WTC11 (cell line): ENCODE measurements at regions not wholly inside any gene's neighbourhood (a gene's known extent, or its start where the extent isn't known, plus 50 kb on each side); places are given as distances from the start of the nearest gene placed in this dataset.

Source experiments
- ATAC-seq: fragments of 200-7000 bp; cut with Tn5 transposase; 2 replicates; pipeline ENCODE4 v1.10.0; 2021; ENCODE audit warnings: mild to moderate bottlenecking, moderate library complexity
- CTCF ChIA-PET: fragments of 300-600 bp; sonication (Branson Sonifier 250); formaldehyde crosslinking; loops from one replicate; lab custom pipeline; 2021; ENCODE audit warnings: antibody characterized with exemption; lab: Charles Lee
- POLR2A ChIA-PET: fragments of 350-600 bp; sonication (Branson Sonifier 250); formaldehyde crosslinking; loops from one replicate; lab custom pipeline; 2021; ENCODE audit warnings: antibody characterized with exemption; lab: Charles Lee
- DNase-seq: peaks from one replicate; pipeline ENCODE4 v3.0.0; 2021; ENCODE audit warnings: low spot score
- H3K27ac Mint-ChIP-seq: 2 replicates; pipeline ENCODE4 v1.8.0; 2021; ENCODE audit warnings: mixed read lengths
- H3K27me3 Mint-ChIP-seq: 2 replicates; pipeline ENCODE4 v1.8.0; 2021; ENCODE audit warnings: low read depth, mild to moderate bottlenecking, moderate library complexity, mixed read lengths
- H3K36me3 Mint-ChIP-seq: 2 replicates; pipeline ENCODE4 v1.8.0; 2021; ENCODE audit warnings: mixed read lengths
- H3K4me1 Mint-ChIP-seq: 2 replicates; pipeline ENCODE4 v1.8.0; 2022; ENCODE audit warnings: mixed read lengths
- H3K4me3 Mint-ChIP-seq: 2 replicates; pipeline ENCODE4 v1.8.0; 2021; ENCODE audit warnings: mild to moderate bottlenecking, moderate library complexity, mixed read lengths
- H3K9me3 Mint-ChIP-seq: 2 replicates; pipeline ENCODE4 v1.8.0; 2021; ENCODE audit warnings: mixed read lengths
- FOXP1 ChIP-seq: sonication (generic); formaldehyde crosslinking; IDR thresholded peaks from 2 replicates; pipeline ENCODE4 v1.8.0; 2022; ENCODE audit warnings: missing genetic modification reagents, mild to moderate bottlenecking, moderate library complexity, borderline replicate concordance
- GRHL2 ChIP-seq: fragments of 250-450 bp; sonication (Bioruptor Pico); IDR thresholded peaks from 2 replicates; pipeline ENCODE4 v1.8.0; 2022; ENCODE audit warnings: mild to moderate bottlenecking, moderate library complexity; ENCODE audit not compliant: insufficient replicate concordance, severe bottlenecking
- HMGA2 ChIP-seq: fragments of 250-450 bp; sonication (Bioruptor Pico); IDR thresholded peaks from 2 replicates; pipeline ENCODE4 v1.4.0; 2021; ENCODE audit warnings: mild to moderate bottlenecking, moderate library complexity
- IRF2 ChIP-seq: sonication (generic); formaldehyde crosslinking; IDR thresholded peaks from 2 replicates; pipeline ENCODE4 v1.8.0; 2022; ENCODE audit warnings: low read depth, missing genetic modification reagents, borderline replicate concordance
- JUN ChIP-seq: sonication (generic); formaldehyde crosslinking; IDR thresholded peaks from 2 replicates; pipeline ENCODE4 v1.8.0; 2023; ENCODE audit warnings: mild to moderate bottlenecking, missing genetic modification reagents
- NR3C1 ChIP-seq: sonication (generic); formaldehyde crosslinking; conservative IDR thresholded peaks from 2 replicates; pipeline ENCODE4 v1.8.1; 2023; ENCODE audit warnings: low read depth, mild to moderate bottlenecking, missing genetic modification reagents
- OVOL2 ChIP-seq: fragments of 250-450 bp; sonication (Bioruptor Pico); IDR thresholded peaks from 2 replicates; pipeline ENCODE4 v1.9.0; 2021; ENCODE audit warnings: mild to moderate bottlenecking, borderline replicate concordance
- RELA ChIP-seq: sonication (generic); formaldehyde crosslinking; IDR thresholded peaks from 2 replicates; pipeline ENCODE4 v1.8.1; 2022; ENCODE audit warnings: missing genetic modification reagents, mild to moderate bottlenecking, borderline replicate concordance
- SMAD4 ChIP-seq: sonication (generic); formaldehyde crosslinking; IDR thresholded peaks from 2 replicates; pipeline ENCODE4 v1.8.0; 2022; ENCODE audit warnings: mild to moderate bottlenecking, missing genetic modification reagents
- TEAD1 ChIP-seq: sonication (generic); formaldehyde crosslinking; IDR thresholded peaks from 2 replicates; pipeline ENCODE4 v1.8.0; 2022; ENCODE audit warnings: mild to moderate bottlenecking, missing genetic modification reagents
- TEAD4 ChIP-seq: sonication (generic); formaldehyde crosslinking; IDR thresholded peaks from 2 replicates; pipeline ENCODE4 v1.8.0; 2022; ENCODE audit warnings: mild to moderate bottlenecking, missing genetic modification reagents
- ZNF138 ChIP-seq: sonication (generic); formaldehyde crosslinking; conservative IDR thresholded peaks from 2 replicates; pipeline ENCODE4 v1.8.1; 2022; ENCODE audit warnings: mild to moderate bottlenecking, moderate library complexity, missing genetic modification reagents
- ZNF263 ChIP-seq: sonication (generic); formaldehyde crosslinking; IDR thresholded peaks from 2 replicates; pipeline ENCODE4 v1.8.1; 2022; ENCODE audit warnings: low read depth, mild to moderate bottlenecking, moderate library complexity, missing genetic modification reagents
- ZNF317 ChIP-seq: sonication (generic); formaldehyde crosslinking; IDR thresholded peaks from 2 replicates; pipeline ENCODE4 v1.8.1; 2023; ENCODE audit warnings: low read depth, mild to moderate bottlenecking, moderate library complexity, missing genetic modification reagents, borderline replicate concordance
- ZNF396 ChIP-seq: fragments of 250-450 bp; sonication (Bioruptor Pico); IDR thresholded peaks from 2 replicates; pipeline ENCODE4 v1.8.0; 2021; ENCODE audit warnings: mild to moderate bottlenecking, moderate library complexity, borderline replicate concordance
- TF ChIP-seq, protein P1 (sequence below): fragments of 250-450 bp; sonication (Bioruptor Pico); IDR thresholded peaks from 2 replicates; pipeline ENCODE4 v2.1.2; 2022; ENCODE audit warnings: mild to moderate bottlenecking, moderate library complexity
- TF ChIP-seq, protein P2 (sequence below): fragments of 250-450 bp; sonication (Bioruptor Pico); IDR thresholded peaks from 2 replicates; pipeline ENCODE4 v1.9.0; 2021; ENCODE audit warnings: mild to moderate bottlenecking, borderline replicate concordance
- TF ChIP-seq, protein P3 (sequence below): sonication (generic); formaldehyde crosslinking; IDR thresholded peaks from 2 replicates; pipeline ENCODE4 v1.8.1; 2023; ENCODE audit warnings: mild to moderate bottlenecking, missing genetic modification reagents
- TF ChIP-seq, protein P4 (sequence below): sonication (generic); formaldehyde crosslinking; IDR thresholded peaks from 2 replicates; pipeline ENCODE4 v1.8.0; 2022; ENCODE audit warnings: mild to moderate bottlenecking, missing genetic modification reagents
- TF ChIP-seq, protein P5 (sequence below): sonication (generic); formaldehyde crosslinking; IDR thresholded peaks from 2 replicates; pipeline ENCODE4 v1.8.0; 2022; ENCODE audit warnings: mild to moderate bottlenecking, missing genetic modification reagents

DNA sequence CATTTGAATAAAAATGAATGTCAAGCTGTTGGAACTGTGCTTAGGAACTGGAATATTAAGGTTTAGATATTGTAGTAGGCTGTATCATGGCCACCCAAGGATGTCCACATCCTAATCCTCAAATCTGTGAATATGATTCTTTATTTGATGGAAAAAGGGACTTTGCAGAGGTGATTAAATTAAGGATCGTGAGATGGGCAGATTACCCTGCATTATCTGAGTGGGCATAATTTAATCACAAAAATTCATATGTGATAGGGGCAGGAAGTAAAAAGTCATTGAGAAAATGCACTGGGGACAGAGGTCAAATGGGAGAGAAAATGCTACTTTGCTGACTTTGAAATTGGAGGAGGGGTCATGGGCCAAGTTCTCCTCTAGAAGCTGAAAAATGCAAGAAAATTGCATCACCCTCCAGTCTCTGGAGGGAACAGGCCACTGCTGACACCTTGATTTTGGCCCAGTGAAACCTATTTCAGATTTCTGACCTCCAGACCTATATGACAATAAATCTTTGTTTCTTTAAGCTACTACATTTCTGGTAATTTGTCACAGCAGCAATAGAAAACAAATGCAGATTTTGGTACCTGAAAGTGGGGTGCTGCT, 521.4 kb downstream of the PCDH7 start:
- peaks cover 12% of the 10 kb centered on the region for H3K36me3 Mint-ChIP-seq
- DNase-seq (no peak), ATAC-seq (no peak)
- POLR2A ChIA-PET, result no interaction called here
- H3K4me3 Mint-ChIP-seq, result no peak overlapping the region
- CTCF ChIA-PET, result no interaction called here
- H3K9me3 Mint-ChIP-seq, result peaks cover 17% of the 10 kb centered on the region
- H3K27ac Mint-ChIP-seq, result no peak overlapping the region
- peaks cover 8% of the 10 kb centered on the region for H3K4me1 Mint-ChIP-seq
- no peak for TF ChIP-seq SMAD4 (CRISPR knock-in tag)
- TF ChIP-seq RELA (CRISPR knock-in tag), result no peak
- no peak for TF ChIP-seq TEAD1 (CRISPR knock-in tag)
- TF ChIP-seq OVOL2 (CRISPR knock-in tag), result no peak
- TF ChIP-seq ZNF317 (CRISPR knock-in tag), result no peak
- TF ChIP-seq, protein P1, sequence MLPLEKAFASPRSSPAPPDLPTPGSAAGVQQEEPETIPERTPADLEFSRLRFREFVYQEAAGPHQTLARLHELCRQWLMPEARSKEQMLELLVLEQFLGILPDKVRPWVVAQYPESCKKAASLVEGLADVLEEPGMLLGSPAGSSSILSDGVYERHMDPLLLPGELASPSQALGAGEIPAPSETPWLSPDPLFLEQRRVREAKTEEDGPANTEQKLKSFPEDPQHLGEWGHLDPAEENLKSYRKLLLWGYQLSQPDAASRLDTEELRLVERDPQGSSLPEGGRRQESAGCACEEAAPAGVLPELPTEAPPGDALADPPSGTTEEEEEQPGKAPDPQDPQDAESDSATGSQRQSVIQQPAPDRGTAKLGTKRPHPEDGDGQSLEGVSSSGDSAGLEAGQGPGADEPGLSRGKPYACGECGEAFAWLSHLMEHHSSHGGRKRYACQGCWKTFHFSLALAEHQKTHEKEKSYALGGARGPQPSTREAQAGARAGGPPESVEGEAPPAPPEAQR (CRISPR knock-in tag), result no peak
- no peak for TF ChIP-seq ZNF396 (CRISPR knock-in tag)
- no peak for TF ChIP-seq NR3C1 (CRISPR knock-in tag)
- no peak for TF ChIP-seq ZNF138 (CRISPR knock-in tag)
- no peak for TF ChIP-seq IRF2 (CRISPR knock-in tag)
- TF ChIP-seq HMGA2 (CRISPR knock-in tag), result no peak
- TF ChIP-seq, protein P2, sequence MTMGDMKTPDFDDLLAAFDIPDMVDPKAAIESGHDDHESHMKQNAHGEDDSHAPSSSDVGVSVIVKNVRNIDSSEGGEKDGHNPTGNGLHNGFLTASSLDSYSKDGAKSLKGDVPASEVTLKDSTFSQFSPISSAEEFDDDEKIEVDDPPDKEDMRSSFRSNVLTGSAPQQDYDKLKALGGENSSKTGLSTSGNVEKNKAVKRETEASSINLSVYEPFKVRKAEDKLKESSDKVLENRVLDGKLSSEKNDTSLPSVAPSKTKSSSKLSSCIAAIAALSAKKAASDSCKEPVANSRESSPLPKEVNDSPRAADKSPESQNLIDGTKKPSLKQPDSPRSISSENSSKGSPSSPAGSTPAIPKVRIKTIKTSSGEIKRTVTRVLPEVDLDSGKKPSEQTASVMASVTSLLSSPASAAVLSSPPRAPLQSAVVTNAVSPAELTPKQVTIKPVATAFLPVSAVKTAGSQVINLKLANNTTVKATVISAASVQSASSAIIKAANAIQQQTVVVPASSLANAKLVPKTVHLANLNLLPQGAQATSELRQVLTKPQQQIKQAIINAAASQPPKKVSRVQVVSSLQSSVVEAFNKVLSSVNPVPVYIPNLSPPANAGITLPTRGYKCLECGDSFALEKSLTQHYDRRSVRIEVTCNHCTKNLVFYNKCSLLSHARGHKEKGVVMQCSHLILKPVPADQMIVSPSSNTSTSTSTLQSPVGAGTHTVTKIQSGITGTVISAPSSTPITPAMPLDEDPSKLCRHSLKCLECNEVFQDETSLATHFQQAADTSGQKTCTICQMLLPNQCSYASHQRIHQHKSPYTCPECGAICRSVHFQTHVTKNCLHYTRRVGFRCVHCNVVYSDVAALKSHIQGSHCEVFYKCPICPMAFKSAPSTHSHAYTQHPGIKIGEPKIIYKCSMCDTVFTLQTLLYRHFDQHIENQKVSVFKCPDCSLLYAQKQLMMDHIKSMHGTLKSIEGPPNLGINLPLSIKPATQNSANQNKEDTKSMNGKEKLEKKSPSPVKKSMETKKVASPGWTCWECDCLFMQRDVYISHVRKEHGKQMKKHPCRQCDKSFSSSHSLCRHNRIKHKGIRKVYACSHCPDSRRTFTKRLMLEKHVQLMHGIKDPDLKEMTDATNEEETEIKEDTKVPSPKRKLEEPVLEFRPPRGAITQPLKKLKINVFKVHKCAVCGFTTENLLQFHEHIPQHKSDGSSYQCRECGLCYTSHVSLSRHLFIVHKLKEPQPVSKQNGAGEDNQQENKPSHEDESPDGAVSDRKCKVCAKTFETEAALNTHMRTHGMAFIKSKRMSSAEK, result no peak
- no peak for TF ChIP-seq TEAD4 (CRISPR knock-in tag)
- TF ChIP-seq, protein P3, sequence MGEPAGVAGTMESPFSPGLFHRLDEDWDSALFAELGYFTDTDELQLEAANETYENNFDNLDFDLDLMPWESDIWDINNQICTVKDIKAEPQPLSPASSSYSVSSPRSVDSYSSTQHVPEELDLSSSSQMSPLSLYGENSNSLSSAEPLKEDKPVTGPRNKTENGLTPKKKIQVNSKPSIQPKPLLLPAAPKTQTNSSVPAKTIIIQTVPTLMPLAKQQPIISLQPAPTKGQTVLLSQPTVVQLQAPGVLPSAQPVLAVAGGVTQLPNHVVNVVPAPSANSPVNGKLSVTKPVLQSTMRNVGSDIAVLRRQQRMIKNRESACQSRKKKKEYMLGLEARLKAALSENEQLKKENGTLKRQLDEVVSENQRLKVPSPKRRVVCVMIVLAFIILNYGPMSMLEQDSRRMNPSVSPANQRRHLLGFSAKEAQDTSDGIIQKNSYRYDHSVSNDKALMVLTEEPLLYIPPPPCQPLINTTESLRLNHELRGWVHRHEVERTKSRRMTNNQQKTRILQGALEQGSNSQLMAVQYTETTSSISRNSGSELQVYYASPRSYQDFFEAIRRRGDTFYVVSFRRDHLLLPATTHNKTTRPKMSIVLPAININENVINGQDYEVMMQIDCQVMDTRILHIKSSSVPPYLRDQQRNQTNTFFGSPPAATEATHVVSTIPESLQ (CRISPR knock-in tag), result no peak
- TF ChIP-seq, protein P4, sequence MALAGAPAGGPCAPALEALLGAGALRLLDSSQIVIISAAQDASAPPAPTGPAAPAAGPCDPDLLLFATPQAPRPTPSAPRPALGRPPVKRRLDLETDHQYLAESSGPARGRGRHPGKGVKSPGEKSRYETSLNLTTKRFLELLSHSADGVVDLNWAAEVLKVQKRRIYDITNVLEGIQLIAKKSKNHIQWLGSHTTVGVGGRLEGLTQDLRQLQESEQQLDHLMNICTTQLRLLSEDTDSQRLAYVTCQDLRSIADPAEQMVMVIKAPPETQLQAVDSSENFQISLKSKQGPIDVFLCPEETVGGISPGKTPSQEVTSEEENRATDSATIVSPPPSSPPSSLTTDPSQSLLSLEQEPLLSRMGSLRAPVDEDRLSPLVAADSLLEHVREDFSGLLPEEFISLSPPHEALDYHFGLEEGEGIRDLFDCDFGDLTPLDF (CRISPR knock-in tag), result no peak
- TF ChIP-seq GRHL2 (CRISPR knock-in tag), result no peak
- no peak for TF ChIP-seq FOXP1 (CRISPR knock-in tag)
- no peak for TF ChIP-seq ZNF263 (CRISPR knock-in tag)
- TF ChIP-seq, protein P5, sequence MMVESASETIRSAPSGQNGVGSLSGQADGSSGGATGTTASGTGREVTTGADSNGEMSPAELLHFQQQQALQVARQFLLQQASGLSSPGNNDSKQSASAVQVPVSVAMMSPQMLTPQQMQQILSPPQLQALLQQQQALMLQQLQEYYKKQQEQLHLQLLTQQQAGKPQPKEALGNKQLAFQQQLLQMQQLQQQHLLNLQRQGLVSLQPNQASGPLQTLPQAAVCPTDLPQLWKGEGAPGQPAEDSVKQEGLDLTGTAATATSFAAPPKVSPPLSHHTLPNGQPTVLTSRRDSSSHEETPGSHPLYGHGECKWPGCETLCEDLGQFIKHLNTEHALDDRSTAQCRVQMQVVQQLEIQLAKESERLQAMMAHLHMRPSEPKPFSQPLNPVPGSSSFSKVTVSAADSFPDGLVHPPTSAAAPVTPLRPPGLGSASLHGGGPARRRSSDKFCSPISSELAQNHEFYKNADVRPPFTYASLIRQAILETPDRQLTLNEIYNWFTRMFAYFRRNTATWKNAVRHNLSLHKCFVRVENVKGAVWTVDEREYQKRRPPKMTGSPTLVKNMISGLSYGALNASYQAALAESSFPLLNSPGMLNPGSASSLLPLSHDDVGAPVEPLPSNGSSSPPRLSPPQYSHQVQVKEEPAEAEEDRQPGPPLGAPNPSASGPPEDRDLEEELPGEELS (CRISPR knock-in tag), result no peak
- TF ChIP-seq JUN, result no peak
- H3K27me3 Mint-ChIP-seq, result no peaks in the 10 kb centered on the region
